C4-2B (cell line): ENCODE measurements at regions not wholly inside any gene's neighbourhood (a gene's known extent, or its start where the extent isn't known, plus 50 kb on each side); places are given as distances from the start of the nearest gene placed in this dataset.

Experiments used
- H3K27ac ChIP-seq: fragments of 450-650 bp; 2 replicates; pipeline ENCODE4 v1.5.1; 2017
- ZFX ChIP-seq: fragments of 450-650 bp; IDR thresholded peaks from 2 replicates; pipeline ENCODE4 v1.6.1; 2017
- TF ChIP-seq, protein P1 (sequence below): fragments of 450-650 bp; conservative IDR thresholded peaks from 2 replicates; pipeline ENCODE4 v1.5.1; 2017; ENCODE audit warnings: mild to moderate bottlenecking

DNA sequence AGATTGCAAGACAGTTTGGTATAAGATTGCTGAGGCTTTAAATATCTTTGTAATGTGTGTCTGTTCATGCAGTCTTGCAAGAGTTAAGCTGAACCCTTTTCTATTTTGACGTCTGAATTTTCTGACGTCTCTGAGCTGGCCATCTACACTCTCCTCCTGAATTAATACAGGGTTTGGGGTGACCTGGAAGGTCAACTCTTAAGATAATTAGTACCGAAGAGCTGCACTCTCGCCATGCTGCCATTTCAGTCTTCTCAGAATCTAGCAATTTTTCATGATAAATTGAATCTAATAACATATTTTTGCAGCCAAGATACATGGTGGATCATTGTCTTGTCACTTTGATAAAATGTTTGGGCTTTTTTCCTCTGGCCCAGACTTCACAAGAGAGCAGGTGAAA, 1245.2 kb upstream of the CELF4 start:
- H3K27ac ChIP-seq: no peak overlapping the region
- TF ChIP-seq, protein P1, sequence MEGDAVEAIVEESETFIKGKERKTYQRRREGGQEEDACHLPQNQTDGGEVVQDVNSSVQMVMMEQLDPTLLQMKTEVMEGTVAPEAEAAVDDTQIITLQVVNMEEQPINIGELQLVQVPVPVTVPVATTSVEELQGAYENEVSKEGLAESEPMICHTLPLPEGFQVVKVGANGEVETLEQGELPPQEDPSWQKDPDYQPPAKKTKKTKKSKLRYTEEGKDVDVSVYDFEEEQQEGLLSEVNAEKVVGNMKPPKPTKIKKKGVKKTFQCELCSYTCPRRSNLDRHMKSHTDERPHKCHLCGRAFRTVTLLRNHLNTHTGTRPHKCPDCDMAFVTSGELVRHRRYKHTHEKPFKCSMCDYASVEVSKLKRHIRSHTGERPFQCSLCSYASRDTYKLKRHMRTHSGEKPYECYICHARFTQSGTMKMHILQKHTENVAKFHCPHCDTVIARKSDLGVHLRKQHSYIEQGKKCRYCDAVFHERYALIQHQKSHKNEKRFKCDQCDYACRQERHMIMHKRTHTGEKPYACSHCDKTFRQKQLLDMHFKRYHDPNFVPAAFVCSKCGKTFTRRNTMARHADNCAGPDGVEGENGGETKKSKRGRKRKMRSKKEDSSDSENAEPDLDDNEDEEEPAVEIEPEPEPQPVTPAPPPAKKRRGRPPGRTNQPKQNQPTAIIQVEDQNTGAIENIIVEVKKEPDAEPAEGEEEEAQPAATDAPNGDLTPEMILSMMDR: no peak
- no peak for TF ChIP-seq ZFX

DNA sequence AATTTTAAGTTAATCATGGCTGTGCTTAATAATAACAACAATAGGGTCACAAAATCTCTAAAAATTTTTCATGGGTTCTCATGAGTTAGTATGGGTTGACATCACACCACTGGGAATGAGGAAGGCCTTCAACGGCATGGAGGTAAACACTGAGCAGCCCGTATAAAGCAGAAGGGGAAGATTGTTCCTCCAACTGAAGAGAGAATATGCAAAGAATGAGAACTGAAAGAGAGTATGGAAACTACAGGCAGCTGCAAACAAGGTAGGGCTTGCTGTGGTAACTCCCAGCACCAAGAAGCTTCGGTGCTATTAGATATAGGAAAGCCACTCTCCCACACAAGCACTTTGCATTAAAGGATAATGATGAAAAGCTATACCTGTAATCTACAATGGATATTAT, 1242.3 kb upstream of the CELF4 start:
- TF ChIP-seq, protein P1: no peak
- TF ChIP-seq ZFX: no peak
- no peak overlapping the region for H3K27ac ChIP-seq

DNA sequence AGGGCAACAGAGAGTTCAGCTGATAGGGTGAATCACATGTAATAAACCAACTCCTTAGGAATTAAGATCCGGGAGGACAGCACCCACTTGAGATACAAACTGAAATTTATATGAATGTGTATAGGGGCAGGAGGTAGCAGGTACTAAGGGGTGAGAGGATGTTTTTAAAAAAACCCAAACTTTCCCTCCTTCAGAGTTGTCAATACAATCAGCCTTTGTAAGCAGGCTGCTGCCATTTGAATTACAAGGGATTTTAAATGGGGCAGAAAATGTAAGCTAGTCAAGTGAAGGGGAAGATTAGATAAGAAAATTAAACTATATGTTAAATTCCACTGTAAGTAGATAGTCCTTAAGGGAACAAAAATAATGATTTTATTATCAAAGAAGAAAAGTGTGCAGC, 1239.7 kb upstream of the CELF4 start:
- TF ChIP-seq, protein P1: no peak
- no peak for TF ChIP-seq ZFX
- no peak overlapping the region for H3K27ac ChIP-seq

DNA sequence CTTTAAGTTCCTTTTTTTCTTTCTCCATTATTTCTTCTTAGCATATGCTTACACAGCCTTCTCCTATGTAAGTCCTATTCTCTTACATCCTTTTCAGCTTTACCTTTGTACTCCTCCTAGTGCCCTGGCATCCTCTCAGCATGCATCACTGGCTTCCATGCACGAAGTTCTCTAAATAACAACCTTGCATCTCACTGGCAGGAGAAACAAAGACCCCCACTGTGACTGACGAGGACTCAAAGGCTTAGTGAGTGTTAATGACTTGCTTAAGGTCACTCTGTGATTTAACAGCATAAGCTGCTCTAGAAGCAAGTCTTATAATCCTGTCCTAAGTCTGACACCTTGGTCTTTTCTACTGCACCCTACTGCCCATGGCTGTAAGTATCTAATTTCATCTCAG, 1236.0 kb upstream of the CELF4 start:
- TF ChIP-seq ZFX: no peak
- TF ChIP-seq, protein P1: no peak
- no peak overlapping the region for H3K27ac ChIP-seq

DNA sequence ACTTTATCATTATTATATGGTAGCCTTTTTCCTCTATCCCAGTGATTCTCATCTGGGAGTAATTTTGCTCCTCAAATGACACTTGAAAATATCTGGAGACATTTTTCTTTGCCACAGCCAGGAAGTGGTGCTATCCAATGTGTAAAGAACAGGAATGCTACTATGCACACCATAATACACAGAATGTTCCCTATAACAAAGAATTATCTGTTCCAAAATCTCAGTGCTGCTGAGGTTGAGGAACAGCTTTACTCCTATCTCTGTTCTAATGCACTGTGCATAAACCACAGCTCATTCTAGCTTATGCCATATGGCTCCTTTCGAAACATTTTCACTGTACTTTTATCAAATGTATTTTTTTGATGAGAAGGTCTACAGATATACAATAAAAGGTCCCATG, 1231.2 kb upstream of the CELF4 start:
- H3K27ac ChIP-seq: no peak overlapping the region
- no peak for TF ChIP-seq ZFX
- TF ChIP-seq, protein P1: no peak

DNA sequence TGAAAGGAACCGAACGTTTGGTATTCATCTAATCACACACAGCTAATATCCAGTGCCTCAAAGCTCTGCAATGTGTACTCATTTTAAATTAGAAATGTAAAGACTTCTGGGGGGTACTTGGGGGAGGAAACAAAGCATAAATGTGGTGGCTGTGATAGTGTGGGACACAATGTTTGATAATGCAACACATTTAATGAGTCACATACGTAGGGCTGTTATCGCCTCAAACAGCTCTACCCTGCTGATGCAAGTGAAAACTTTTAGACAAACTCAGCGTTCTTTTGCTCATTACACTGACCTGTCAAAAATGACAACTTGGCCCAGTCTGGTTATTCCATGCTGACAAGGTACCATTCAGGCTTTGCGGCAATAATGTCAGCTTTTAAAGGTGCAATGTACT, 1227.1 kb upstream of the CELF4 start:
- H3K27ac ChIP-seq: no peak overlapping the region
- TF ChIP-seq, protein P1: no peak
- TF ChIP-seq ZFX: no peak

DNA sequence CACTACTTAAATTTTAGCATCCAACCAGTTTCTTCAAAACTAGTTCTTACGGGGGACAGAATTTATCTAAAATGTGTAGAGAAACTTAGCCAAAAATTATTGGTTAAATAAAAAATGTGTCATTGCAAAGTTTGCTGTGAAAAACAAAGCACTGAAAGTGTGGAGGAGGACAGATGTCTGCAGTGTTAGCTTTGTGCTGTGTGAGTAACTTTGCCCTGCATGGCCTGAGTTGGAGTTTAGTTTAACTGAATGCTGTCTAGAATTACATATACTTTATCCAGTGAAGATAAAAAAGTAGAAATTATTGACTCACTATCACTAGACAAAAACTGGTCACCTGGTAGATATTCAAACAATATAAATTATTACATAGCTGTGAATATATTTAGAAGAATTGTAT, 1225.2 kb upstream of the CELF4 start:
- no peak overlapping the region for H3K27ac ChIP-seq
- no peak for TF ChIP-seq ZFX
- TF ChIP-seq, protein P1: no peak
